ENCODE measurements at regions not wholly inside any gene's neighbourhood (a gene's known extent, or its start where the extent isn't known, plus 50 kb on each side); places are given as distances from the start of the nearest gene placed in this dataset.
"Not testable (repeated sequence)": the region's sequence is repeated elsewhere in the genome, so short reads cannot be mapped to it uniquely, and the experiment has no call there.

GRCh38 chr4:101414496-101414895 lies 67.2 kb upstream of the PPP3CA start:
- TF ChIP-seq POLR2A (IDR thresholded peaks at IDR 0.05) (no peak), POLR2AphosphoS5 (IDR thresholded peaks at IDR 0.05) (no peak), EP300 (IDR thresholded peaks at IDR 0.05; ENCODE audit: low read depth) (no peak), CTCF (IDR thresholded peaks at IDR 0.05) (no peak)
- Histone ChIP-seq H3K36me3 (no peaks in the 10 kb centered on the region), H3K27ac (no peak overlapping the region), H3K4me3 (no peak overlapping the region), H3K27me3 (no peaks in the 10 kb centered on the region), H3K4me1 (peaks cover 0 to 12% (median 4%) of the 10 kb centered on the region in 4 donors), H3K9me3 (no peaks in the 10 kb centered on the region)
- no peak for DNase-seq
- WGBS, 2 donors (ENCODE audit: low coverage in 1 of 2), result 33 to 69% methylated on average over 1 of the region's 1 CpG
- intact Hi-C loops (cut with DNase I; ENCODE audit: low total_unique reads), result no loop called here
- in situ Hi-C loops (cut with MboI; ENCODE audit: low pct_ligation_motif_present in 1 of 4, low pct_unique_long_range_greater_than_20kb in 1 of 4, low sequenced_read_pairs in 3 of 4), result no loop called here

- TF ChIP-seq EP300 (IDR thresholded peaks at IDR 0.05; ENCODE audit: low read depth), result no peak
- no peak for TF ChIP-seq POLR2AphosphoS5 (IDR thresholded peaks at IDR 0.05)
- no peak for TF ChIP-seq POLR2A (IDR thresholded peaks at IDR 0.05)
- TF ChIP-seq CTCF (IDR thresholded peaks at IDR 0.05), result no peak
- intact Hi-C loops (cut with DNase I; ENCODE audit: low total_unique reads), result no loop called here
- no peaks in the 10 kb centered on the region for H3K4me1 ChIP-seq
- no peaks in the 10 kb centered on the region for H3K9me3 ChIP-seq
- no peak overlapping the region for H3K27ac ChIP-seq
- H3K27me3 ChIP-seq, result no peaks in the 10 kb centered on the region
- WGBS, 2 donors (ENCODE audit: low coverage in 1 of 2), result 42 to 55% methylated on average over 2 of the region's 2 CpGs
- H3K36me3 ChIP-seq, result no peaks in the 10 kb centered on the region
- no peak overlapping the region for H3K4me3 ChIP-seq
- DNase-seq, result no peak
- in situ Hi-C loops (cut with MboI; ENCODE audit: low pct_ligation_motif_present in 1 of 4, low pct_unique_long_range_greater_than_20kb in 1 of 4, low sequenced_read_pairs in 3 of 4), result no loop called here
Observed at GRCh38 chr4:101411926-101412325, 64.6 kb upstream of the PPP3CA start.

- WGBS, 2 donors (ENCODE audit: low coverage in 1 of 2), result 96 to 98% methylated on average over 3 to 24 of the region's 24 CpGs
- intact Hi-C loops (cut with DNase I; ENCODE audit: low total_unique reads); H3K9me3 ChIP-seq: not testable (repeated sequence)
Observed at GRCh38 chr4:101411281-101411910, 64.1 kb upstream of the PPP3CA start.

GRCh38 chr4:101400096-101400495 lies 52.8 kb upstream of the PPP3CA start:
- WGBS, 2 donors (ENCODE audit: low coverage in 1 of 2), result 76 to 78% methylated on average over 3 of the region's 3 CpGs
- no peaks in the 10 kb centered on the region for H3K4me1 ChIP-seq
- intact Hi-C loops (cut with DNase I; ENCODE audit: low total_unique reads) (no loop called here), in situ Hi-C loops (cut with MboI; ENCODE audit: low pct_ligation_motif_present in 1 of 4, low pct_unique_long_range_greater_than_20kb in 1 of 4, low sequenced_read_pairs in 3 of 4) (no loop called here)
- TF ChIP-seq CTCF (IDR thresholded peaks at IDR 0.05) (no peak), EP300 (IDR thresholded peaks at IDR 0.05; ENCODE audit: low read depth) (no peak), POLR2AphosphoS5 (IDR thresholded peaks at IDR 0.05) (no peak), POLR2A (IDR thresholded peaks at IDR 0.05) (no peak)
- no peaks in the 10 kb centered on the region for H3K9me3 ChIP-seq
- no peaks in the 10 kb centered on the region for H3K36me3 ChIP-seq
- no peak overlapping the region for H3K4me3 ChIP-seq
- DNase-seq, result no peak
- H3K27ac ChIP-seq, result no peak overlapping the region
- no peaks in the 10 kb centered on the region for H3K27me3 ChIP-seq

More at GRCh38 chr4:101411281-101411910, 64.1 kb upstream of the PPP3CA start:
- H3K36me3 ChIP-seq; H3K4me3 ChIP-seq; H3K27ac ChIP-seq; H3K4me1 ChIP-seq; DNase-seq; in situ Hi-C loops (cut with MboI; ENCODE audit: low pct_ligation_motif_present in 1 of 4, low pct_unique_long_range_greater_than_20kb in 1 of 4, low sequenced_read_pairs in 3 of 4); H3K27me3 ChIP-seq: not testable (repeated sequence)

GRCh38 chr4:101398807-101399206 lies 51.5 kb upstream of the PPP3CA start:
- H3K27ac ChIP-seq, result no peak overlapping the region
- H3K36me3 ChIP-seq, result no peaks in the 10 kb centered on the region
- no peak for TF ChIP-seq EP300 (IDR thresholded peaks at IDR 0.05; ENCODE audit: low read depth)
- no peak for TF ChIP-seq CTCF (IDR thresholded peaks at IDR 0.05)
- TF ChIP-seq POLR2A (IDR thresholded peaks at IDR 0.05), result no peak
- TF ChIP-seq POLR2AphosphoS5 (IDR thresholded peaks at IDR 0.05), result no peak
- WGBS, 2 donors (ENCODE audit: low coverage in 1 of 2), result 92 to 98% methylated on average over 2 to 4 of the region's 4 CpGs
- no peak overlapping the region for H3K4me3 ChIP-seq
- no peak for DNase-seq
- H3K27me3 ChIP-seq, result no peaks in the 10 kb centered on the region
- in situ Hi-C loops (cut with MboI; ENCODE audit: low pct_ligation_motif_present in 1 of 4, low pct_unique_long_range_greater_than_20kb in 1 of 4, low sequenced_read_pairs in 3 of 4), result no loop called here
- H3K9me3 ChIP-seq, result no peaks in the 10 kb centered on the region
- no peaks in the 10 kb centered on the region for H3K4me1 ChIP-seq
- intact Hi-C loops (cut with DNase I; ENCODE audit: low total_unique reads), result no loop called here

Data from transverse colon (tissue), 4 donors.